ENCODE measurements at regions not wholly inside any gene's neighbourhood (a gene's known extent, or its start where the extent isn't known, plus 50 kb on each side); places are given as distances from the start of the nearest gene placed in this dataset.

DNA sequence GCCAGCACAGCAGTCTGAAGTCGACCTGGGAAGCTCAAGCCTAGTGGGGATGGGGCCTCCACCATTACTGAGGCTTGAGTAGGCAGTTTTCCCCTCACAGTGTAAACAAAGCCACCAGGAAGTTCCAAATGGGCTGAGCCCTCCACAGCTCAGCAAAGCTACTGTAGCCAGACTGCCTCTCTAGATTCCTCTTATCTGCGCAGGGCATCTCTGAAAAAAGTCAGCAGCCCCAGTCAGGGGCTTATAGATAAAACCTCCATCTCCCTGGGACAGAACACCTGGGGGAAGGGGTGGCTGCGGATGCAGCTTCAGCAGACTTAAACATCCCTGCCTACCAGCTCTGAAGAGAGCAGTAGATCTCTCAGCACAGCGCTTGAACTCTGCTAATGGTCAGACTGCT lies 218.4 kb upstream of the VRK2 start:
- H3K27ac ChIP-seq (ENCODE audit: low read length): no peak overlapping the region
- WGBS (ENCODE audit: insufficient coverage): 86% methylated on average over 3 of the region's 4 CpGs
- no peaks in the 10 kb centered on the region for H3K27me3 ChIP-seq (ENCODE audit: control insufficient read depth, insufficient read depth, low read length)
- H3K4me1 ChIP-seq (ENCODE audit: control insufficient read depth, insufficient read depth, low read length): no peaks in the 10 kb centered on the region
- H3K9me3 ChIP-seq (replicated peaks; ENCODE audit: control insufficient read depth, low read depth, low read length): peaks cover 13% of the 10 kb centered on the region
- no peak overlapping the region for H3K4me3 ChIP-seq (ENCODE audit: low read length)
- no peak for DNase-seq
- no peaks in the 10 kb centered on the region for H3K36me3 ChIP-seq (ENCODE audit: control insufficient read depth, insufficient read depth, low read length)

DNA sequence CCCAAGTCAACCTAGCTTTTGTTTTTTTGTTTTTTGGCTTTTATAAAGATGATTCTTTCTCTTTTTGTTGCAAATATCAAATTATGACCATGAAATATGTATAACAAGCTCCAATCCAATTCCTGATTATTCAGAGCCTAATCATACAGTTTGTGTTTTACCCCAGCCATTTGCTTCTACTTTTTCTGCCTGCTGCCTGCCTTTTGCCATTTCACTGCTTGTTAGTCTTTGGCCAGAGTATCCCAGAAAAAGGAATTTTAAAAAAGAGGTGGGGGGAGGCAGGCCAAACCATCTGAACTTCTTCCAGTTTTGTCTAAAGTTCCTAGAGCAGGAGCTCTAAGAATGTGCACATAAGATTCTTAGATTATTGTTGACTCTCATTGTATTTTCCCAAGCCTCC lies 211.9 kb upstream of the VRK2 start:
- no peak for DNase-seq
- no peaks in the 10 kb centered on the region for H3K27me3 ChIP-seq (ENCODE audit: control insufficient read depth, insufficient read depth, low read length)
- no peaks in the 10 kb centered on the region for H3K9me3 ChIP-seq (replicated peaks; ENCODE audit: control insufficient read depth, low read depth, low read length)
- H3K36me3 ChIP-seq (ENCODE audit: control insufficient read depth, insufficient read depth, low read length): no peaks in the 10 kb centered on the region
- H3K4me1 ChIP-seq (ENCODE audit: control insufficient read depth, insufficient read depth, low read length): no peaks in the 10 kb centered on the region
- no peak overlapping the region for H3K4me3 ChIP-seq (ENCODE audit: low read length)
- H3K27ac ChIP-seq (ENCODE audit: low read length): no peak overlapping the region

- Histone ChIP-seq H3K27me3 (ENCODE audit: control insufficient read depth, insufficient read depth, low read length) (no peaks in the 10 kb centered on the region), H3K36me3 (ENCODE audit: control insufficient read depth, insufficient read depth, low read length) (no peaks in the 10 kb centered on the region), H3K4me3 (ENCODE audit: low read length) (no peak overlapping the region), H3K4me1 (ENCODE audit: control insufficient read depth, insufficient read depth, low read length) (no peaks in the 10 kb centered on the region), H3K27ac (ENCODE audit: low read length) (no peak overlapping the region), H3K9me3 (replicated peaks; ENCODE audit: control insufficient read depth, low read depth, low read length) (no peaks in the 10 kb centered on the region)
- no peak for DNase-seq
- WGBS (ENCODE audit: insufficient coverage): 100% methylated on average over 1 of the region's 1 CpG
These were observed 204.1 kb upstream of the VRK2 start for GRCh38 chr2:57842531-57842930.

- H3K27ac ChIP-seq (ENCODE audit: low read length): no peak overlapping the region
- no peak for DNase-seq
- WGBS (ENCODE audit: insufficient coverage): 60% methylated on average over 1 of the region's 3 CpGs
- H3K9me3 ChIP-seq (replicated peaks; ENCODE audit: control insufficient read depth, low read depth, low read length): no peaks in the 10 kb centered on the region
- H3K36me3 ChIP-seq (ENCODE audit: control insufficient read depth, insufficient read depth, low read length): no peaks in the 10 kb centered on the region
- no peak overlapping the region for H3K4me3 ChIP-seq (ENCODE audit: low read length)
- H3K4me1 ChIP-seq (ENCODE audit: control insufficient read depth, insufficient read depth, low read length): no peaks in the 10 kb centered on the region
- no peaks in the 10 kb centered on the region for H3K27me3 ChIP-seq (ENCODE audit: control insufficient read depth, insufficient read depth, low read length)
These were observed 203.4 kb upstream of the VRK2 start for GRCh38 chr2:57843158-57843557.

DNA sequence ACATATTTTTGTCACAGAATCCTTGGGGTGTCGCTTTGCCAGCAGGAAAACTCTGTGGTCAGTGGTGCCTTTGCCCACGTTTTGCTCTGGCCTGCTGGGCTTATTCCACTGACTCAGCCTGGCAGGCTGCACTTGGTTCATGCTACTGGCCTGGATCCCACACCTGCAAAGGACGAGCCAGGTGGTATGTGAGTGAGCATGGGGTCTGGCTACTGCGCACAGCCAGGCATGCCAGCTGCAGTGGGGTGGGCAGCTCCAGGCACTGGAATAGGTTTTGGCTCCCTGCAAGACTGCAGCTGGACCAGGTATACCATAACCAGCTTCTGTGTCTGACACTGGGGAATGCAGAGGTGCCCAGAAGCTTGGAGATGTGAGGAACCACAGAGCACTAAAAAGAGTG lies 197.9 kb upstream of the VRK2 start:
- no peaks in the 10 kb centered on the region for H3K36me3 ChIP-seq (ENCODE audit: control insufficient read depth, insufficient read depth, low read length)
- H3K4me3 ChIP-seq (ENCODE audit: low read length): no peak overlapping the region
- DNase-seq: no peak
- 86% methylated on average over 4 of the region's 4 CpGs for WGBS (ENCODE audit: insufficient coverage)
- no peaks in the 10 kb centered on the region for H3K9me3 ChIP-seq (replicated peaks; ENCODE audit: control insufficient read depth, low read depth, low read length)
- no peaks in the 10 kb centered on the region for H3K4me1 ChIP-seq (ENCODE audit: control insufficient read depth, insufficient read depth, low read length)
- H3K27ac ChIP-seq (ENCODE audit: low read length): no peak overlapping the region
- H3K27me3 ChIP-seq (ENCODE audit: control insufficient read depth, insufficient read depth, low read length): no peaks in the 10 kb centered on the region

DNA sequence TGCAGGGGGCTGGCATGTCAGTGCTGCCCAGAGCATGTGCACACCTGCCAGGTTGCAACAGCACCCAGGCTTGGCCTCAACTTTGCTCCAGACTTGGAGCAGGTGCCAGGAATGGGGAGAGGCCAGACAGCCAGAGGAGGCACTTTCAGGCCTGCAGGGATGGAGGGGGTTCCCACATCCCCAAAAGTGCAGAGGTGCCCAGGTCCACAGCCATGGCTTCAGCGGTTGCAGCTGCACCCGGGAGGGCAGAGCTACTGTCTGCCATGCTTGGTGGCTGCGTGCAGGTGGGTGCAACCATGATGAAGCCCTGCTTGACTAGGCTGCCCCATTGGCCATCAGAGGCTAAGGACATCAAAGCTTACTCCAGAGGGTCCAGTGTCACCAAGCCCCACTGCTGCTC lies 196.8 kb upstream of the VRK2 start:
- Histone ChIP-seq H3K4me3 (ENCODE audit: low read length) (no peak overlapping the region), H3K9me3 (replicated peaks; ENCODE audit: control insufficient read depth, low read depth, low read length) (no peaks in the 10 kb centered on the region), H3K4me1 (ENCODE audit: control insufficient read depth, insufficient read depth, low read length) (no peaks in the 10 kb centered on the region), H3K27ac (ENCODE audit: low read length) (no peak overlapping the region), H3K36me3 (ENCODE audit: control insufficient read depth, insufficient read depth, low read length) (no peaks in the 10 kb centered on the region), H3K27me3 (ENCODE audit: control insufficient read depth, insufficient read depth, low read length) (no peaks in the 10 kb centered on the region)
- WGBS (ENCODE audit: insufficient coverage): 97% methylated on average over 3 of the region's 3 CpGs
- no peak for DNase-seq

GRCh38 chr2:57850415-57851130 lies 196.0 kb upstream of the VRK2 start:
- Histone ChIP-seq H3K4me3 (ENCODE audit: low read length) (no peak overlapping the region), H3K9me3 (replicated peaks; ENCODE audit: control insufficient read depth, low read depth, low read length) (no peaks in the 10 kb centered on the region), H3K27me3 (ENCODE audit: control insufficient read depth, insufficient read depth, low read length) (no peaks in the 10 kb centered on the region), H3K27ac (ENCODE audit: low read length) (no peak overlapping the region), H3K4me1 (ENCODE audit: control insufficient read depth, insufficient read depth, low read length) (no peaks in the 10 kb centered on the region), H3K36me3 (ENCODE audit: control insufficient read depth, insufficient read depth, low read length) (no peaks in the 10 kb centered on the region)
- no peak for DNase-seq
- 83% methylated on average over 6 of the region's 15 CpGs for WGBS (ENCODE audit: insufficient coverage)

DNA sequence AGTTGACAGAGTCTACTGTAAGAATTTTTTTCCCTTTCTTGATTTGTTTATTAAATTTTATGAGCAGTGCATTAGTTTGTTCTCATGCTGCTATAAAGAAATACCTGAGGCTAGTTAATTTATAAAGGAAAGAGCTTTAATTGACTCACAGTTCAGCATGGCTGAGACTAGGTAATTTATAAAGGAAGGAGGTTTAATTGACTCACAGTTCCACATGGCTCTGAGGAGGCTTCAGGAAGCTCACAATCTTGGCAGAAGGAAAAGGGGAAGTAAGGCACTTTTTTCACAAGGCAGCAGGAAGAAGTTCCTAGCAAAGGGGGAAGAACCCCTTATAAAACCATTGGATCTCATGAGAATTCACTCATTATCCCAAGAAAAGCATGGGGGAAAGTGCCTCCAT lies 191.4 kb upstream of the VRK2 start:
- Histone ChIP-seq H3K4me3 (ENCODE audit: low read length) (no peak overlapping the region), H3K4me1 (ENCODE audit: control insufficient read depth, insufficient read depth, low read length) (no peaks in the 10 kb centered on the region), H3K27ac (ENCODE audit: low read length) (no peak overlapping the region), H3K9me3 (replicated peaks; ENCODE audit: control insufficient read depth, low read depth, low read length) (no peaks in the 10 kb centered on the region), H3K36me3 (ENCODE audit: control insufficient read depth, insufficient read depth, low read length) (no peaks in the 10 kb centered on the region), H3K27me3 (ENCODE audit: control insufficient read depth, insufficient read depth, low read length) (no peaks in the 10 kb centered on the region)
- no peak for DNase-seq

DNA sequence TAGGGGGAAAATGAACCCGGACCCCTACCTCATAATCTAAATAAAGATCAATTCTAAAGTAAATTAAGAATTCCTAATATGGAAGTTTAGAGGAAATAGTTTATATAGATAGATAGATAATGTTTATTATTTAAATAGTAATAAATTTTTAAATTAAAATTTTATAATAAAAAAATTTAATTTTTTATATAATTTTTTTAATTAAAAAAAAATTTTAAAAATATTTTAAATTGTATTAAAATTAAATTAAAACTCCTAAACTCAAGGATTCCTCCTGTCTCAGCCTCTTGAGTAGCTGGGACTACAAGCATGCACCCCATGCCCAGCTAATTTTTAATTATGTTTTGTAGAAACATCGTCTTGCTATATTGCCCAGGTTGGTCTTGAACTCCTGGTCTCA lies 186.9 kb upstream of the VRK2 start:
- H3K9me3 ChIP-seq (replicated peaks; ENCODE audit: control insufficient read depth, low read depth, low read length): no peaks in the 10 kb centered on the region
- no CpG with 5 or more reads among the region's 2 CpGs for WGBS (ENCODE audit: insufficient coverage)
- no peaks in the 10 kb centered on the region for H3K36me3 ChIP-seq (ENCODE audit: control insufficient read depth, insufficient read depth, low read length)
- H3K27me3 ChIP-seq (ENCODE audit: control insufficient read depth, insufficient read depth, low read length): no peaks in the 10 kb centered on the region
- no peak overlapping the region for H3K27ac ChIP-seq (ENCODE audit: low read length)
- no peak for DNase-seq
- H3K4me3 ChIP-seq (ENCODE audit: low read length): no peak overlapping the region
- no peaks in the 10 kb centered on the region for H3K4me1 ChIP-seq (ENCODE audit: control insufficient read depth, insufficient read depth, low read length)

DNA sequence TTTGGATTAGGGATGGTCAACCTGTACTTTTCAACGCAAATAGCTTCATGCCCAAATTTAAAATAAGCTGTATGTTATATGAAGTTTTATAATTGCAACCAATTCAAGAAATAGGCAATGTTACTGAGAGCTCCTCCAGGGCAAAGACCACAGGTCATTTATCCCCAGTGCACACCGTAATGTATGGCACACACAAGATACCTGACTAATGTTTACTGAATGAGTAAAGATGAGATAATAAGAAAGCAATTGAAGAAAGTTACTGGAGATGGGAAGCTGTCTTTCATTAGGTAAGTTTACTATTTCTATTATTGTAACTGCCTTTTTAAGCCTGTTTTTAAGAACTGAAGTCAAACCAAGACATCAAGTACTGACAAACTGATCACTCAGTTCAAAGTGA lies 184.5 kb upstream of the VRK2 start:
- DNase-seq: no peak
- WGBS (ENCODE audit: insufficient coverage): no CpG with 5 or more reads among the region's 2 CpGs
- H3K27ac ChIP-seq (ENCODE audit: low read length): no peak overlapping the region

GRCh38 chr2:57862727-57863126 lies 183.9 kb upstream of the VRK2 start:
- H3K4me1 ChIP-seq (ENCODE audit: control insufficient read depth, insufficient read depth, low read length): no peaks in the 10 kb centered on the region
- no peaks in the 10 kb centered on the region for H3K27me3 ChIP-seq (ENCODE audit: control insufficient read depth, insufficient read depth, low read length)
- no peaks in the 10 kb centered on the region for H3K9me3 ChIP-seq (replicated peaks; ENCODE audit: control insufficient read depth, low read depth, low read length)
- H3K4me3 ChIP-seq (ENCODE audit: low read length): no peak overlapping the region
- H3K27ac ChIP-seq (ENCODE audit: low read length): no peak overlapping the region
- no peaks in the 10 kb centered on the region for H3K36me3 ChIP-seq (ENCODE audit: control insufficient read depth, insufficient read depth, low read length)
- DNase-seq: no peak

More for the DNA sequence above, 184.5 kb upstream of the VRK2 start:
- Histone ChIP-seq H3K9me3 (replicated peaks; ENCODE audit: control insufficient read depth, low read depth, low read length) (no peaks in the 10 kb centered on the region), H3K27me3 (ENCODE audit: control insufficient read depth, insufficient read depth, low read length) (no peaks in the 10 kb centered on the region), H3K4me1 (ENCODE audit: control insufficient read depth, insufficient read depth, low read length) (no peaks in the 10 kb centered on the region), H3K4me3 (ENCODE audit: low read length) (no peak overlapping the region), H3K36me3 (ENCODE audit: control insufficient read depth, insufficient read depth, low read length) (no peaks in the 10 kb centered on the region)

Data from muscle of leg (tissue), 3 donors.